ENCODE measurements at regions not wholly inside any gene's neighbourhood (a gene's known extent, or its start where the extent isn't known, plus 50 kb on each side); places are given as distances from the start of the nearest gene placed in this dataset.

DNA sequence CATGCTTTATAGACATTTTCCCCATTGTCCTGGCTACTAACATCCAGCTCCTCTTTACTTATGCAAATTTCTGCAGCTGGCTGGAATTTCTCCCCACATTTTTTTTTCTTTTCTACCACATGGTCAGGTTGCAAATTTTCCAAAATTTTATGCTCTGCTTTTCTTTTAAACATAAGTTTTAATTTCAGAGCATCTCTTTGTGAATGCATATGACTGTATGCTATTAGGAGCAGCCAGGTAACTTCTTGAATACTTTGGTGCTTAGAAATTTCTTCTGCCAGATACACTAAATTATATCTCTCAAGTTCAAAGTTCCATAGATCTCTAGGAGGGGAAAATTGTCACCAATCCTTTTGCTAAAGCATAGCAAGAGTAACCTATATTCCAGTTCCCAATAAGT lies 365.9 kb downstream of the LRFN5 start:
- Histone ChIP-seq H3K4me1 (ENCODE audit: control insufficient read depth, insufficient read depth, low read length) (no peaks in the 10 kb centered on the region), H3K4me3 (ENCODE audit: low read depth, low read length) (no peak overlapping the region), H3K27ac (ENCODE audit: extremely low read depth, low read depth, low read length) (no peak overlapping the region), H3K9me3 (ENCODE audit: control insufficient read depth, insufficient read depth, low read depth, low read length) (no peaks in the 10 kb centered on the region), H3K36me3 (ENCODE audit: control insufficient read depth in 2 of 2, insufficient read depth in 1 of 2, low read length in 2 of 2) (no peaks in the 10 kb centered on the region)
- ChIA-PET POLR2A (no interaction called here), CTCF (no interaction called here)
- TF ChIP-seq ZNF621 (tag by site-specific recombination; IDR thresholded peaks at IDR 0.05): no peak
- TF ChIP-seq ZNF202 (tag by site-specific recombination; IDR thresholded peaks at IDR 0.05; ENCODE audit: borderline replicate concordance): no peak
- no peak for TF ChIP-seq ZNF747 (tag by site-specific recombination; IDR thresholded peaks at IDR 0.05)
- no peak for TF ChIP-seq AEBP2 (tag by site-specific recombination; IDR thresholded peaks at IDR 0.05; ENCODE audit: borderline replicate concordance)
- no peak for TF ChIP-seq KLF7 (tag by site-specific recombination; IDR thresholded peaks at IDR 0.05; ENCODE audit: borderline replicate concordance)
- no peak for TF ChIP-seq OSR2 (tag by site-specific recombination; IDR thresholded peaks at IDR 0.05)
- TF ChIP-seq, protein P1, sequence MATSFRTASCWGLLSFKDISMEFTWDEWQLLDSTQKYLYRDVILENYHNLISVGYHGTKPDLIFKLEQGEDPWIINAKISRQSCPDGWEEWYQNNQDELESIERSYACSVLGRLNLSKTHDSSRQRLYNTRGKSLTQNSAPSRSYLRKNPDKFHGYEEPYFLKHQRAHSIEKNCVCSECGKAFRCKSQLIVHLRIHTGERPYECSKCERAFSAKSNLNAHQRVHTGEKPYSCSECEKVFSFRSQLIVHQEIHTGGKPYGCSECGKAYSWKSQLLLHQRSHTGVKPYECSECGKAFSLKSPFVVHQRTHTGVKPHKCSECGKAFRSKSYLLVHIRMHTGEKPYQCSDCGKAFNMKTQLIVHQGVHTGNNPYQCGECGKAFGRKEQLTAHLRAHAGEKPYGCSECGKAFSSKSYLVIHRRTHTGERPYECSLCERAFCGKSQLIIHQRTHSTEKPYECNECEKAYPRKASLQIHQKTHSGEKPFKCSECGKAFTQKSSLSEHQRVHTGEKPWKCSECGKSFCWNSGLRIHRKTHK (tag by site-specific recombination; IDR thresholded peaks at IDR 0.05): no peak
- no peak for TF ChIP-seq ZBTB8A (tag by site-specific recombination; IDR thresholded peaks at IDR 0.05)
- TF ChIP-seq ZNF350 (tag by site-specific recombination; IDR thresholded peaks at IDR 0.05): no peak

GRCh38 chr14:41960281-41960680 lies 353.6 kb downstream of the LRFN5 start:
- TF ChIP-seq ZBTB17 (tag by site-specific recombination; IDR thresholded peaks at IDR 0.05) (no peak), ZNF175 (tag by site-specific recombination; IDR thresholded peaks at IDR 0.05) (no peak), GFI1B (tag by site-specific recombination; IDR thresholded peaks at IDR 0.05) (no peak), TSHZ1 (tag by site-specific recombination; IDR thresholded peaks at IDR 0.05; ENCODE audit: borderline replicate concordance) (no peak), ZNF510 (tag by site-specific recombination; IDR thresholded peaks at IDR 0.05; ENCODE audit: insufficient replicate concordance) (no peak), ZNF138 (tag by site-specific recombination; IDR thresholded peaks at IDR 0.05; ENCODE audit: borderline replicate concordance) (no peak), KLF7 (tag by site-specific recombination; IDR thresholded peaks at IDR 0.05; ENCODE audit: borderline replicate concordance) (no peak), SALL2 (tag by site-specific recombination; IDR thresholded peaks at IDR 0.05; ENCODE audit: borderline replicate concordance) (no peak), ZNF140 (tag by site-specific recombination; IDR thresholded peaks at IDR 0.05) (no peak), ZNF777 (tag by site-specific recombination; IDR thresholded peaks at IDR 0.05; ENCODE audit: borderline replicate concordance) (no peak), ZNF843 (tag by site-specific recombination; IDR thresholded peaks at IDR 0.05) (no peak), ZNF76 (tag by site-specific recombination; IDR thresholded peaks at IDR 0.05; ENCODE audit: borderline replicate concordance, low read depth) (no peak), ZNF112 (tag by site-specific recombination; IDR thresholded peaks at IDR 0.05) (no peak), ZSCAN4 (tag by site-specific recombination; IDR thresholded peaks at IDR 0.05) (no peak)
- no peaks in the 10 kb centered on the region for H3K36me3 ChIP-seq (ENCODE audit: control insufficient read depth in 2 of 2, insufficient read depth in 1 of 2, low read length in 2 of 2)
- H3K9me3 ChIP-seq (ENCODE audit: control insufficient read depth, insufficient read depth, low read depth, low read length): no peaks in the 10 kb centered on the region
- ChIA-PET POLR2A (no interaction called here), CTCF (no interaction called here)
- H3K27ac ChIP-seq (ENCODE audit: extremely low read depth, low read depth, low read length): no peak overlapping the region
- H3K4me3 ChIP-seq (ENCODE audit: low read depth, low read length): no peak overlapping the region
- H3K4me1 ChIP-seq (ENCODE audit: control insufficient read depth, insufficient read depth, low read length): no peaks in the 10 kb centered on the region

Measured in HEK293 (cell line).